Glutamatergic neuron (in vitro differentiated cells): ENCODE measurements at regions not wholly inside any gene's neighbourhood (a gene's known extent, or its start where the extent isn't known, plus 50 kb on each side); places are given as distances from the start of the nearest gene placed in this dataset.

Source experiments
- DNase-seq: peaks from one replicate; pipeline ENCODE4 v3.0.0; 2022
- H3K27ac Mint-ChIP-seq: one replicate; pipeline ENCODE4 v1.8.0; 2020; ENCODE audit warnings: mild to moderate bottlenecking, mixed read lengths, inconsistent platforms; ENCODE audit not compliant: unreplicated experiment
- H3K27me3 Mint-ChIP-seq: one replicate; pipeline ENCODE4 v1.8.0; 2020; ENCODE audit warnings: mild to moderate bottlenecking, moderate library complexity, mixed read lengths, inconsistent platforms; ENCODE audit not compliant: unreplicated experiment
- H3K36me3 Mint-ChIP-seq: one replicate; pipeline ENCODE4 v1.8.0; 2020; ENCODE audit warnings: mild to moderate bottlenecking, mixed read lengths, inconsistent platforms; ENCODE audit not compliant: unreplicated experiment
- H3K4me1 Mint-ChIP-seq: one replicate; pipeline ENCODE4 v1.8.0; 2020; ENCODE audit warnings: mild to moderate bottlenecking, low read depth, mixed read lengths, inconsistent platforms; ENCODE audit not compliant: unreplicated experiment
- H3K4me3 Mint-ChIP-seq: one replicate; pipeline ENCODE4 v1.8.0; 2020; ENCODE audit warnings: mild to moderate bottlenecking, mixed read lengths, inconsistent platforms; ENCODE audit not compliant: unreplicated experiment
- H3K9me3 Mint-ChIP-seq: one replicate; pipeline ENCODE4 v1.8.0; 2020; ENCODE audit warnings: mild to moderate bottlenecking, moderate library complexity, mixed read lengths, inconsistent platforms; ENCODE audit not compliant: unreplicated experiment
- TF ChIP-seq, protein P1 (sequence below): fragments of 200-600 bp; sonication (generic); IDR thresholded peaks from one replicate; pipeline ENCODE4 v1.5.0; 2021; ENCODE audit not compliant: partially characterized antibody, unreplicated experiment

GRCh38 chr2:185391543-185391942, 347.1 kb upstream of the FSIP2 start:
- Mint-ChIP-seq H3K27me3 (no peaks in the 10 kb centered on the region), H3K27ac (no peak overlapping the region), H3K36me3 (no peaks in the 10 kb centered on the region), H3K4me1 (no peaks in the 10 kb centered on the region), H3K4me3 (no peak overlapping the region), H3K9me3 (no peaks in the 10 kb centered on the region)
- TF ChIP-seq, protein P1, sequence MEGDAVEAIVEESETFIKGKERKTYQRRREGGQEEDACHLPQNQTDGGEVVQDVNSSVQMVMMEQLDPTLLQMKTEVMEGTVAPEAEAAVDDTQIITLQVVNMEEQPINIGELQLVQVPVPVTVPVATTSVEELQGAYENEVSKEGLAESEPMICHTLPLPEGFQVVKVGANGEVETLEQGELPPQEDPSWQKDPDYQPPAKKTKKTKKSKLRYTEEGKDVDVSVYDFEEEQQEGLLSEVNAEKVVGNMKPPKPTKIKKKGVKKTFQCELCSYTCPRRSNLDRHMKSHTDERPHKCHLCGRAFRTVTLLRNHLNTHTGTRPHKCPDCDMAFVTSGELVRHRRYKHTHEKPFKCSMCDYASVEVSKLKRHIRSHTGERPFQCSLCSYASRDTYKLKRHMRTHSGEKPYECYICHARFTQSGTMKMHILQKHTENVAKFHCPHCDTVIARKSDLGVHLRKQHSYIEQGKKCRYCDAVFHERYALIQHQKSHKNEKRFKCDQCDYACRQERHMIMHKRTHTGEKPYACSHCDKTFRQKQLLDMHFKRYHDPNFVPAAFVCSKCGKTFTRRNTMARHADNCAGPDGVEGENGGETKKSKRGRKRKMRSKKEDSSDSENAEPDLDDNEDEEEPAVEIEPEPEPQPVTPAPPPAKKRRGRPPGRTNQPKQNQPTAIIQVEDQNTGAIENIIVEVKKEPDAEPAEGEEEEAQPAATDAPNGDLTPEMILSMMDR, result no peak
- no peak for DNase-seq

DNA sequence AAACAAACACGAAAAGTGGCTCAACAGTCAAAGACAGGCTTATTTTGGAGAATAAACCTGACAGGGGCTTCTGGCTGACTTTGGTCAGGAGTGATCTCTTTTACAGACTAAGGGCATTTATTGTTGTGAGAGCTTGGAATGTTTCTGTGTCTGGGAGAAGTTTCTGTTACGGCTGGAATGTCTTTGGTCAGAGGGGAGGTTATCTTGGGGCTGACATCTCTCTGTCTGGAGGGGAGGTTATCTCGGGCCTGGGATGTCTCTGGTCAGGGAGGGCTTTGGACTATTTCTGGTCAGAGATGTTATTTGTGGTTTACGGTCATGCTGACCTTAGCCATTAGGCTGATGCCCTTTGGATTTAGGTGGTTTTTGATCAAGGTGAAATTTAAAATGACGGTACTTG, 345.5 kb upstream of the FSIP2 start:
- TF ChIP-seq, protein P1, result no peak
- H3K4me1 Mint-ChIP-seq, result no peaks in the 10 kb centered on the region
- no peak for DNase-seq
- H3K27ac Mint-ChIP-seq, result no peak overlapping the region
- H3K9me3 Mint-ChIP-seq, result no peaks in the 10 kb centered on the region
- no peak overlapping the region for H3K4me3 Mint-ChIP-seq
- H3K36me3 Mint-ChIP-seq, result no peaks in the 10 kb centered on the region
- no peaks in the 10 kb centered on the region for H3K27me3 Mint-ChIP-seq

GRCh38 chr2:185402474-185402873, 336.1 kb upstream of the FSIP2 start:
- H3K36me3 Mint-ChIP-seq, result peaks cover 4% of the 10 kb centered on the region
- H3K27ac Mint-ChIP-seq, result no peak overlapping the region
- H3K27me3 Mint-ChIP-seq, result peaks cover 2% of the 10 kb centered on the region
- TF ChIP-seq, protein P1, result no peak
- H3K9me3 Mint-ChIP-seq, result no peaks in the 10 kb centered on the region
- no peak overlapping the region for H3K4me3 Mint-ChIP-seq
- peaks cover 2% of the 10 kb centered on the region for H3K4me1 Mint-ChIP-seq
- DNase-seq, result no peak

DNA sequence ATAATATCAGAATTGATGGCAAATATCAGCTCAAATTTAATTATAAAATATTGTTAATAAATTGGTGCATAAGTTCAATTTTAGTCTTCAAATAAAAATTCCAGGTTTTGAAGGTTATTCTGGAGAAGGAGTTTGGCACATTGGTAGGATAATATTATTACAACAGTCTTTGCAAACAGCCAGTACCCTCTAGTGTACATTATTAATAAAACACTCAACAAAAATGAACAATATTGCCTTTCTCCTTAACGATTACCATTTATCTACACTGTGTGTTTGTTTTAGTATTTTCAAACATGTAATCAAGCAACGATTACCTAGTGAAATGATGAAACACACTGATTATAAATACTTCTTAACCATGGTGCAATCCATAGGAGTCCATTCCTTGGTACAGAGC, 334.0 kb upstream of the FSIP2 start:
- peaks cover 2% of the 10 kb centered on the region for H3K27me3 Mint-ChIP-seq
- H3K9me3 Mint-ChIP-seq, result no peaks in the 10 kb centered on the region
- peaks cover 2% of the 10 kb centered on the region for H3K4me1 Mint-ChIP-seq
- H3K27ac Mint-ChIP-seq, result no peak overlapping the region
- TF ChIP-seq, protein P1, result no peak
- no peaks in the 10 kb centered on the region for H3K36me3 Mint-ChIP-seq
- H3K4me3 Mint-ChIP-seq, result no peak overlapping the region
- DNase-seq, result no peak

DNA sequence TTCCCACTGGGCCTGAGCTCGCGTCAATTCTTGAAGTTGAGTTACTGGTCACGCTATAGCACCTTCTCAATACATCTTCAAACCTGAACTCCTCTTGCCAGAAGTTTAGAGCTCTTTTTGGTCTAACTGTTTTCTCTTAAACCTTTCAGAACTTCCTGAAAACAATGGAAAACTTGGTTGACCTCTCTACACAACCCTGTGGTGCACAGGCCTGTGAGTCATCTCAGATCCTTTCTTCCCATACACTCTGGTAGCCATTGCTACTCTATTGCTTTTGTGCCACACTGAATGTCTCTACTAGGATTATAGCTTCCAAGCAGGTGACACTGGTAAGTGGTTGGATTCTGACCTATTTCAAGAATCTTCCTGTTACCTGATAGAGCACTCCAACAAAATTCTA, 321.5 kb upstream of the FSIP2 start:
- no peak overlapping the region for H3K4me3 Mint-ChIP-seq

More for the DNA sequence above, 321.5 kb upstream of the FSIP2 start:
- no peak for DNase-seq
- H3K36me3 Mint-ChIP-seq, result peaks cover 5% of the 10 kb centered on the region
- no peaks in the 10 kb centered on the region for H3K27me3 Mint-ChIP-seq
- no peak overlapping the region for H3K27ac Mint-ChIP-seq
- H3K4me1 Mint-ChIP-seq, result no peaks in the 10 kb centered on the region
- H3K9me3 Mint-ChIP-seq, result peaks cover 6% of the 10 kb centered on the region
- TF ChIP-seq, protein P1, result no peak
